RWPE2 (cell line): ENCODE measurements at regions not wholly inside any gene's neighbourhood (a gene's known extent, or its start where the extent isn't known, plus 50 kb on each side); places are given as distances from the start of the nearest gene placed in this dataset.

ENCODE experiments used
- ATAC-seq: fragments of 200-7000 bp; cut with Tn5 transposase; 3 replicates; pipeline ENCODE4 v1.9.1; 2021; ENCODE audit warnings: low read depth
- DNase-seq: peaks from one replicate; pipeline ENCODE4 v3.0.0-alpha.2; 2020; ENCODE audit warnings: low spot score
- H3K27ac ChIP-seq: fragments of 450-650 bp; 2 replicates; pipeline ENCODE4 v1.5.1; 2017; ENCODE audit warnings: mild to moderate bottlenecking; ENCODE audit not compliant: poor library complexity, severe bottlenecking
- H3K27me3 ChIP-seq: fragments of 250-450 bp; sonication (Bioruptor Pico); 2 replicates; pipeline ENCODE4 v1.5.1; 2021; ENCODE audit warnings: mild to moderate bottlenecking, moderate library complexity; ENCODE audit not compliant: insufficient read depth, poor library complexity, severe bottlenecking
- H3K36me3 ChIP-seq: fragments of 250-450 bp; sonication (Bioruptor Pico); 2 replicates; pipeline ENCODE4 v1.5.1; 2020; ENCODE audit warnings: low read depth, mild to moderate bottlenecking, moderate library complexity
- H3K4me1 ChIP-seq: fragments of 250-450 bp; sonication (Bioruptor Pico); 2 replicates; pipeline ENCODE4 v1.5.1; 2021; ENCODE audit warnings: mild to moderate bottlenecking, moderate library complexity; ENCODE audit not compliant: insufficient read depth, poor library complexity, severe bottlenecking
- H3K4me3 ChIP-seq: fragments of 250-450 bp; sonication (Bioruptor Pico); 2 replicates; pipeline ENCODE4 v1.5.1; 2021; ENCODE audit warnings: mild to moderate bottlenecking, moderate library complexity; ENCODE audit not compliant: severe bottlenecking
- H3K9me3 ChIP-seq: fragments of 250-450 bp; sonication (Bioruptor Pico); 2 replicates; pipeline ENCODE4 v1.5.1; 2021; ENCODE audit warnings: mild to moderate bottlenecking, moderate library complexity; ENCODE audit not compliant: severe bottlenecking
- TF ChIP-seq, protein P1 (sequence below): fragments of 450-650 bp; IDR thresholded peaks from one replicate; pipeline ENCODE4 v1.5.1; 2017; ENCODE audit warnings: mild to moderate bottlenecking, moderate library complexity; ENCODE audit not compliant: poor library complexity, severe bottlenecking

DNA sequence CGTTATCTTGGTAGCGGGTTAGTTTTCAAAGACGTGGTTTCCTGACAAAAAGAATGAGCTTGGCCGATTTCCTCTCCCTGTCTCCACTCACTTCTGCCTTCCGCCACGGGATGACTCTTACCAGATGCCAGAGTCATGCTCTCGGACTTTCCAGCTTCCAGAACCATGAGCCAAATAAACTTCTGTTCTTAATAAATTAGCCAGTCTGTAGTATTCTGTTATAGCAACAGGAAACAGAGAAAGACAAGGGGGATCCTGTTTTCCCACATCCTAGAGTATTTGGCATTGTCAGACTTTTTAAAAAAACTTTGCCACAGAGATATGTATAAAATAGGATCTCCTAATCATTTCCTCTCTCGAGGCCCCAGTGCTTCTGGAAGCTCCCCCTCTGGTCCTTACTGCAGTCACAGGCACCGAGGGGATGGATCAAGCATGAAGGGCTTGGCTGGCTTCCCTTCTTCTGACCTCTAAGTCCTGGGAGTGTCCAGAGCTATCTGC lies 84.9 kb upstream of the NAA20 start:
- peaks cover 38% of the 10 kb centered on the region for H3K4me1 ChIP-seq
- DNase-seq (no peak), ATAC-seq (no peak)
- no peaks in the 10 kb centered on the region for H3K36me3 ChIP-seq
- H3K27me3 ChIP-seq = no peaks in the 10 kb centered on the region
- no peak overlapping the region for H3K4me3 ChIP-seq
- TF ChIP-seq, protein P1, sequence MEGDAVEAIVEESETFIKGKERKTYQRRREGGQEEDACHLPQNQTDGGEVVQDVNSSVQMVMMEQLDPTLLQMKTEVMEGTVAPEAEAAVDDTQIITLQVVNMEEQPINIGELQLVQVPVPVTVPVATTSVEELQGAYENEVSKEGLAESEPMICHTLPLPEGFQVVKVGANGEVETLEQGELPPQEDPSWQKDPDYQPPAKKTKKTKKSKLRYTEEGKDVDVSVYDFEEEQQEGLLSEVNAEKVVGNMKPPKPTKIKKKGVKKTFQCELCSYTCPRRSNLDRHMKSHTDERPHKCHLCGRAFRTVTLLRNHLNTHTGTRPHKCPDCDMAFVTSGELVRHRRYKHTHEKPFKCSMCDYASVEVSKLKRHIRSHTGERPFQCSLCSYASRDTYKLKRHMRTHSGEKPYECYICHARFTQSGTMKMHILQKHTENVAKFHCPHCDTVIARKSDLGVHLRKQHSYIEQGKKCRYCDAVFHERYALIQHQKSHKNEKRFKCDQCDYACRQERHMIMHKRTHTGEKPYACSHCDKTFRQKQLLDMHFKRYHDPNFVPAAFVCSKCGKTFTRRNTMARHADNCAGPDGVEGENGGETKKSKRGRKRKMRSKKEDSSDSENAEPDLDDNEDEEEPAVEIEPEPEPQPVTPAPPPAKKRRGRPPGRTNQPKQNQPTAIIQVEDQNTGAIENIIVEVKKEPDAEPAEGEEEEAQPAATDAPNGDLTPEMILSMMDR = no peak
- H3K9me3 ChIP-seq = no peaks in the 10 kb centered on the region
- H3K27ac ChIP-seq = no peak overlapping the region

DNA sequence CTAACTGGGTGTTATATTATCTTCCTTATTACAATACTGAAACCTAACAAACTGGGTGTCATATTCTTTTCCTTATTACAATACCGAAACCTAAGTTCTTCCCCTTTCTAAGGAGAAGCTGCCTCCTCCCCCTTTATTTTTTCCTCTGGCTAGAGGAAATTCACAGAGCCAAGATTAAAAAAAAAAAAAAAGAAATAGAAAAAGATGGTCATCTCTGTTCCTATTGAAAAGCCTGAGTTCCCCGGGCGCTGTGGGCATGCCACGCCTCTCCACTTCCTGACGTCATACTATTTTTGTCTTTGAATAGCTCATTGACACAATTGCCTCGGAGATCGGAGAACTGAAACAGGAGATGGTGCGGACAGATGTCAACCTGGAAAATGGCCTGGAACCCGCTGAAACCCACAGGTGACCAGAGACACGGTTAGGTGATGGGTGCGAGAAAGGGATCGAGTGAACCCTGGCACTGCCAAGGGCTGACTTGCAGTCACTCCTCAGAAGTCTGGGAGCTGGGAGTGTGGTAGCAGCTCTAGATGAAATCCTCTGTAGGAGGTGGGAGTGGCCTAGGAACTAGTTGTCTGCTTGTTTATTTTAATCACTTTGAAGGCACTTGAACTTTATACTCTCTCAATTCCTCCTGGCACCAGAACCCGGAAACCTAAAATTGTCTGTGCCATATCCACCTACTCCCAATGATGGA lies 82.2 kb upstream of the NAA20 start:
- Histone ChIP-seq H3K36me3 (no peaks in the 10 kb centered on the region), H3K9me3 (no peaks in the 10 kb centered on the region), H3K4me3 (peak overlapping the region; percentile 8), H3K4me1 (peaks cover 19% of the 10 kb centered on the region), H3K27me3 (no peaks in the 10 kb centered on the region), H3K27ac (peak overlapping the region; percentile 28)
- ATAC-seq (peak; percentile 48; the same call in 2 of the 3 replicates), DNase-seq (no peak)
- TF ChIP-seq, protein P1 = no peak

DNA sequence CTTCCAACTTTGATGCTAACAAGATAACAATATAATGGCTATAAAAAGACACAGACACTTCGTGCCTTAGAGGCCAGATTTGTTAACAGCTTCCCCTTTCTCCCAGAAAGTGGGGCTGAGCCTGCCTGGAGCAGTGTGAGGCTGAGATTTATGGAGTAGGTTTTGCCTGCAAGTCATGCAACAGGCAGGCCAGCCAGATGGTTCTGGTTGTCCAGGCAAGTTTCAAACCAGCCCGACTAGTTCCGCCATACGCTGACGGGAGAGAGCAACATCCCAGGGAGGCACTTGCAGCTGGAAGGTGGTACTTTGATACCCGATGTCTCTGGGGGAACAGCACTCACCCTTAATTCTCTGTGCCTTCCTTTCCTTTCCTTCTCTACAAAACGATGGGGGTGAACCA lies 81.3 kb upstream of the NAA20 start:
- Histone ChIP-seq H3K27ac (peak overlapping the region; percentile 28), H3K4me1 (peaks cover 19% of the 10 kb centered on the region), H3K4me3 (no peak overlapping the region), H3K9me3 (no peaks in the 10 kb centered on the region), H3K36me3 (no peaks in the 10 kb centered on the region), H3K27me3 (no peaks in the 10 kb centered on the region)
- DNase-seq = no peak
- peak; percentile 53 for ATAC-seq
- TF ChIP-seq, protein P1 = no peak

DNA sequence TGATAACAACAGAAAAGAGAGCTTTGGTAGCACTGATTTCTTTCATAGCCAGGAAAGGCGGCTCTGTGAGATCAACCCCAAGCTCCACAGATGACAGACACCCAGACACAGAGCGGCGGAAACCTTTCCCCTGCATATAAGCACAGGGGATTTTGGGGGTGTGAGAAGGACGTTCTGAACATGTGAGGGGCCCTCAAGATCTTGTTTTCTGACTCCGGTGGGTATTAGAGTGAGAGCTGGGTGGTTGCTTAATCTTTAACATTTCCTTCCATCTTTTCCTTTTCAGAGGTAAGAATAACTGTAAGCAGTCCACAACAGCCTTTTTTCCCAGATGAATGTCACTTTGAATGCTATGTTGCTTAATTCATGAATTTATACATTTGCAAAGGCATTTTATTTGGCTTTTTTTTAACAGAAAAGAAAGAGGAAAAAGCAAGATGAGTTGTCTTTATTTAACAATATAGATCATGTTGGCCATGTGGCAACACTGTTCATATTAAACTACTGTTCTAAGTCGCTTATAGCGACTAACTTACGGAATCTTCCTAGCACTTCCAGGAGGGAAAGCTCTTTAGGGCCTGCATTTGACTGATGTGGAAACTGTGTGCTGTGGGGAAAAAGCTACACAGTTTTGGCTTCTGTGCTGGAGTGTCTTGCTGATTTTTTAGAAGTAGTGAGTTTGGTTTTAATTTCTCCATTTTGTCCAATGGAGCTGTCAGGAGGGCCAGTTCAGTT lies 80.5 kb upstream of the NAA20 start:
- no peaks in the 10 kb centered on the region for H3K27me3 ChIP-seq
- peaks cover 19% of the 10 kb centered on the region for H3K4me1 ChIP-seq
- no peaks in the 10 kb centered on the region for H3K9me3 ChIP-seq
- H3K36me3 ChIP-seq = no peaks in the 10 kb centered on the region
- DNase-seq (no peak), ATAC-seq (peak; percentile 20; the same call in 1 of the 3 replicates)
- H3K27ac ChIP-seq = peak overlapping the region; percentile 28
- H3K4me3 ChIP-seq = no peak overlapping the region
- TF ChIP-seq, protein P1 = no peak
